Suprapubic skin (tissue), 4 donors: ENCODE measurements at regions not wholly inside any gene's neighbourhood (a gene's known extent, or its start where the extent isn't known, plus 50 kb on each side); places are given as distances from the start of the nearest gene placed in this dataset.

Experiments
- CTCF ChIP-seq, 2 donors: fragments of 200-600 bp in 1 of 2; fragments of 450-650 bp in 1 of 2; sonication (generic) in 1 of 2; IDR thresholded peaks; one replicate each; pipeline ENCODE4 v1.5.1; 2016 to 2019; ENCODE audit warnings: antibody characterized with exemption in 2 of 2, mild to moderate bottlenecking in 1 of 2, moderate library complexity in 1 of 2
- EP300 ChIP-seq: sonication (generic); formaldehyde crosslinking; IDR thresholded peaks from one replicate; pipeline ENCODE4 v1.6.1; 2017; ENCODE audit warnings: antibody characterized with exemption
- POLR2A ChIP-seq, 2 donors: fragments of 450-650 bp; IDR thresholded peaks; one replicate each; pipeline ENCODE4 v1.6.1; 2017; ENCODE audit warnings: antibody characterized with exemption in 2 of 2, mild to moderate bottlenecking in 2 of 2, moderate library complexity in 2 of 2
- POLR2AphosphoS5 ChIP-seq, 3 donors: sonication (generic); formaldehyde crosslinking; IDR thresholded peaks; one replicate each; pipeline ENCODE4 v1.6.1; 2017; ENCODE audit warnings: antibody characterized with exemption in 3 of 3

GRCh38 chr12:38222011-38222410 lies 94.6 kb upstream of the ALG10B start:
- TF ChIP-seq CTCF (IDR thresholded peaks at IDR 0.05) (no peak), POLR2A (IDR thresholded peaks at IDR 0.05) (no peak), POLR2AphosphoS5 (IDR thresholded peaks at IDR 0.05) (no peak), EP300 (no peak)
